Transverse colon (tissue), 4 donors: ENCODE measurements at regions not wholly inside any gene's neighbourhood (a gene's known extent, or its start where the extent isn't known, plus 50 kb on each side); places are given as distances from the start of the nearest gene placed in this dataset.

Experiments used
- EP300 ChIP-seq: sonication (generic); formaldehyde crosslinking; IDR thresholded peaks from one replicate; pipeline ENCODE4 v1.6.1; 2017; ENCODE audit warnings: antibody characterized with exemption, low read depth
- POLR2A ChIP-seq: fragments of 450-650 bp; IDR thresholded peaks from one replicate; pipeline ENCODE4 v1.6.1; 2016; ENCODE audit warnings: antibody characterized with exemption, mild to moderate bottlenecking, moderate library complexity
- POLR2AphosphoS5 ChIP-seq, 3 donors: sonication (generic); formaldehyde crosslinking; IDR thresholded peaks; one replicate each; pipeline ENCODE4 v1.6.1; 2016; ENCODE audit warnings: antibody characterized with exemption in 3 of 3
- TF ChIP-seq, protein P1 (sequence below), 5 experiments: fragments of 200-600 bp in 3 of 5; fragments of 450-650 bp in 2 of 5; sonication (generic) in 3 of 5; IDR thresholded peaks; 1 replicate in 2 of 5; 2 replicates in 3 of 5; pipeline ENCODE4 v1.5.1; 2016 to 2017; ENCODE audit warnings: antibody characterized with exemption in 5 of 5, inconsistent platforms in 3 of 5, mild to moderate bottlenecking in 2 of 5, moderate library complexity in 1 of 5

DNA sequence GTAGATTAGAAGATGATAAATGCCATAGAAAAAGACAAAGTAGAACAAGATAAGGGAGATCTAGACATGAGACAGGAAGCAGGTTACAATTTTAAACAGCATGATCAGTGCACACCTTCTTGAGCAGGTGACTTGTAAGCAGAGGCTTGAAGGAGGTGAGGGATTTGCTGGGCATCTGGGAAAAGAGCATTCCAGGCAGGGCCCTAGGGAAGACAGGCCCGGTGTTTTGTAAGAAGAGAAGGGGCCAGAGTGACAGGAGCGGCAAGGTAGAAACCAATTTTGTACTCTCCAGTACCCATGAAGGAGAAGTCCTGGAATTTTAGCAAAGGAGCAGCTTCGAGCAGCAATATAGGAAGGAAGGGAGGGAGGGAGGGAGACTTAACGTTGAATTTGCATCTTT is 296.5 kb downstream of the MZT1 start:
- TF ChIP-seq, protein P1, sequence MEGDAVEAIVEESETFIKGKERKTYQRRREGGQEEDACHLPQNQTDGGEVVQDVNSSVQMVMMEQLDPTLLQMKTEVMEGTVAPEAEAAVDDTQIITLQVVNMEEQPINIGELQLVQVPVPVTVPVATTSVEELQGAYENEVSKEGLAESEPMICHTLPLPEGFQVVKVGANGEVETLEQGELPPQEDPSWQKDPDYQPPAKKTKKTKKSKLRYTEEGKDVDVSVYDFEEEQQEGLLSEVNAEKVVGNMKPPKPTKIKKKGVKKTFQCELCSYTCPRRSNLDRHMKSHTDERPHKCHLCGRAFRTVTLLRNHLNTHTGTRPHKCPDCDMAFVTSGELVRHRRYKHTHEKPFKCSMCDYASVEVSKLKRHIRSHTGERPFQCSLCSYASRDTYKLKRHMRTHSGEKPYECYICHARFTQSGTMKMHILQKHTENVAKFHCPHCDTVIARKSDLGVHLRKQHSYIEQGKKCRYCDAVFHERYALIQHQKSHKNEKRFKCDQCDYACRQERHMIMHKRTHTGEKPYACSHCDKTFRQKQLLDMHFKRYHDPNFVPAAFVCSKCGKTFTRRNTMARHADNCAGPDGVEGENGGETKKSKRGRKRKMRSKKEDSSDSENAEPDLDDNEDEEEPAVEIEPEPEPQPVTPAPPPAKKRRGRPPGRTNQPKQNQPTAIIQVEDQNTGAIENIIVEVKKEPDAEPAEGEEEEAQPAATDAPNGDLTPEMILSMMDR (IDR thresholded peaks at IDR 0.05) = no peak
- TF ChIP-seq POLR2A (no peak), POLR2AphosphoS5 (IDR thresholded peaks at IDR 0.05) (no peak), EP300 (no peak)
